GM18511 (cell line): ENCODE measurements at regions not wholly inside any gene's neighbourhood (a gene's known extent, or its start where the extent isn't known, plus 50 kb on each side); places are given as distances from the start of the nearest gene placed in this dataset.
A peak's percentile ranks its signal among the peaks of the same experiment; 100 is the strongest.

Experiments
- ATAC-seq: cut with Tn5 transposase; IDR thresholded peaks from one replicate; pipeline ENCODE4 v1.9.1; 2021; ENCODE audit warnings: mild to moderate bottlenecking, moderate library complexity; ENCODE audit not compliant: unreplicated experiment

GRCh38 chr14:61847861-61848260 lies 85.6 kb downstream of the SNAPC1 start:
- ATAC-seq: no peak

GRCh38 chr14:61854898-61855297 lies 92.7 kb downstream of the SNAPC1 start:
- no peak for ATAC-seq

GRCh38 chr14:61860294-61860918 lies 98.2 kb downstream of the SNAPC1 start:
- ATAC-seq: peak; percentile 99

- ATAC-seq: no peak
These were observed 99.2 kb downstream of the SNAPC1 start for GRCh38 chr14:61861320-61861865.

- ATAC-seq: no peak
These were observed 102.2 kb downstream of the SNAPC1 start for GRCh38 chr14:61864329-61864898.

GRCh38 chr14:61866932-61867920 lies 105.0 kb downstream of the SNAPC1 start:
- ATAC-seq: peak; percentile 99

- ATAC-seq: no peak
These were observed 106.6 kb downstream of the SNAPC1 start for GRCh38 chr14:61868846-61869245.

- no peak for ATAC-seq
These were observed 107.9 kb downstream of the SNAPC1 start for GRCh38 chr14:61870163-61870562.

- peak; percentile 97 for ATAC-seq
These were observed 110.2 kb downstream of the SNAPC1 start for GRCh38 chr14:61872452-61872851.

GRCh38 chr14:61875483-61875882 lies 113.3 kb downstream of the SNAPC1 start:
- ATAC-seq: no peak

GRCh38 chr14:61876362-61877034 lies 114.3 kb downstream of the SNAPC1 start:
- no peak for ATAC-seq

GRCh38 chr14:61877035-61877390 lies 114.8 kb downstream of the SNAPC1 start:
- no peak for ATAC-seq

- no peak for ATAC-seq
These were observed 115.5 kb downstream of the SNAPC1 start for GRCh38 chr14:61877768-61878167.

GRCh38 chr14:61878931-61879330 lies 116.7 kb downstream of the SNAPC1 start:
- ATAC-seq: no peak

GRCh38 chr14:61881046-61881445 lies 118.8 kb downstream of the SNAPC1 start:
- ATAC-seq: no peak

GRCh38 chr14:61884711-61885110 lies 122.5 kb downstream of the SNAPC1 start:
- ATAC-seq: no peak

- ATAC-seq: no peak
These were observed 123.2 kb downstream of the SNAPC1 start for GRCh38 chr14:61885203-61885961.

- no peak for ATAC-seq
These were observed 125.4 kb downstream of the SNAPC1 start for GRCh38 chr14:61887628-61888027.

GRCh38 chr14:61889914-61890351 lies 127.7 kb downstream of the SNAPC1 start:
- peak; percentile 100 for ATAC-seq

- no peak for ATAC-seq
These were observed 128.9 kb downstream of the SNAPC1 start for GRCh38 chr14:61891170-61891569.
